HG03432 (cell line): ENCODE measurements at regions not wholly inside any gene's neighbourhood (a gene's known extent, or its start where the extent isn't known, plus 50 kb on each side); places are given as distances from the start of the nearest gene placed in this dataset.
"Not testable (repeated sequence)": the region's sequence is repeated elsewhere in the genome, so short reads cannot be mapped to it uniquely, and the experiment has no call there.

Source experiments
- ATAC-seq: cut with Tn5 transposase; IDR thresholded peaks from one replicate; pipeline ENCODE4 v1.9.1; 2021; ENCODE audit warnings: mild to moderate bottlenecking, moderate library complexity; ENCODE audit not compliant: unreplicated experiment

- ATAC-seq: no peak
These were observed 190.9 kb downstream of the XPNPEP1 start for GRCh38 chr10:109732254-109732965.

GRCh38 chr10:109729895-109730294 lies 193.4 kb downstream of the XPNPEP1 start:
- not testable (repeated sequence) for ATAC-seq

GRCh38 chr10:109727436-109727835 lies 195.9 kb downstream of the XPNPEP1 start:
- ATAC-seq: no peak

- no peak for ATAC-seq
These were observed 196.8 kb downstream of the XPNPEP1 start for GRCh38 chr10:109726473-109726872.

- no peak for ATAC-seq
These were observed 200.0 kb downstream of the XPNPEP1 start for GRCh38 chr10:109723305-109723704.

- no peak for ATAC-seq
These were observed 201.8 kb downstream of the XPNPEP1 start for GRCh38 chr10:109721453-109722064.

- no peak for ATAC-seq
These were observed 217.2 kb downstream of the XPNPEP1 start for GRCh38 chr10:109706026-109706560.

GRCh38 chr10:109701633-109702215 lies 221.6 kb downstream of the XPNPEP1 start:
- ATAC-seq: no peak

GRCh38 chr10:109698882-109699664 lies 224.2 kb downstream of the XPNPEP1 start:
- no peak for ATAC-seq

- ATAC-seq: no peak
These were observed 225.2 kb downstream of the XPNPEP1 start for GRCh38 chr10:109698086-109698485.

- no peak for ATAC-seq
These were observed 226.1 kb downstream of the XPNPEP1 start for GRCh38 chr10:109696981-109697775.

GRCh38 chr10:109696462-109696861 lies 226.8 kb downstream of the XPNPEP1 start:
- ATAC-seq: no peak

- ATAC-seq: no peak
These were observed 227.3 kb downstream of the XPNPEP1 start for GRCh38 chr10:109695988-109696387.

- no peak for ATAC-seq
These were observed 233.5 kb downstream of the XPNPEP1 start for GRCh38 chr10:109689785-109690184.

- no peak for ATAC-seq
These were observed 243.8 kb downstream of the XPNPEP1 start for GRCh38 chr10:109679478-109679877.

GRCh38 chr10:109678857-109679256 lies 244.5 kb downstream of the XPNPEP1 start:
- ATAC-seq: no peak

- no peak for ATAC-seq
These were observed 246.6 kb downstream of the XPNPEP1 start for GRCh38 chr10:109676703-109677102.

- no peak for ATAC-seq
These were observed 254.6 kb downstream of the XPNPEP1 start for GRCh38 chr10:109668703-109669102.

GRCh38 chr10:109668154-109668665 lies 255.1 kb downstream of the XPNPEP1 start:
- no peak for ATAC-seq

- no peak for ATAC-seq
These were observed 258.0 kb downstream of the XPNPEP1 start for GRCh38 chr10:109665321-109665720.
